ENCODE measurements at regions not wholly inside any gene's neighbourhood (a gene's known extent, or its start where the extent isn't known, plus 50 kb on each side); places are given as distances from the start of the nearest gene placed in this dataset.

DNA sequence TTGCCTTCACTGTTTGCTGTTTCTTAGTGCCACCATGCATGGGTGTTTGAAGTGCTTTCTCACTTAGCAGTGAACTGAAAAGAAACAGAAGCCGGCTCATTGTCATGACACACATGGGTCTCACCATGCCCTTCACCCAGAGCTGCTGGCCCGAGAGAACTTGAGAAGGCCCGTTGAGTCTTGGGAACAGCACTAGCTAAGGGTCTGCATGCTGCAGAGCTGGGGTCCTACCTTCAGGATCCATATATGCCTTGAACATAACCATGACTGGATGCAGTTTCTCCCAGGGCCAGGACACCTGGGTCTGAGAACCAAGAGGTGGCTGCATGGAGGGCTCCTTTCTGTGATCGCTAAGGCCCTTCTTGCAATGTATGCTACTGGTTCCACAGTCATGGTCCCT is 245.5 kb upstream of the HS6ST1 start:
- no peak for TF ChIP-seq MED1 (CRISPR knock-in tag; IDR thresholded peaks at IDR 0.05; ENCODE audit: borderline replicate concordance)
- no peak for TF ChIP-seq PRPF4 (IDR thresholded peaks at IDR 0.05; ENCODE audit: insufficient read depth, low read depth, low read length, poor library complexity, severe bottlenecking)
- TF ChIP-seq TEAD4 (IDR thresholded peaks at IDR 0.05; ENCODE audit: low read length): no peak
- TF ChIP-seq TEAD4 (CRISPR knock-in tag; IDR thresholded peaks at IDR 0.05; ENCODE audit: borderline replicate concordance): no peak
- no peak for TF ChIP-seq ZBTB8A (IDR thresholded peaks at IDR 0.05; ENCODE audit: partially characterized antibody)
- no peak for TF ChIP-seq NFATC3 (IDR thresholded peaks at IDR 0.05)
- TF ChIP-seq SAFB2 (IDR thresholded peaks at IDR 0.05; ENCODE audit: borderline replicate concordance, low read depth, low read length, severe bottlenecking): no peak
- TF ChIP-seq MEF2D (tag; conservative IDR thresholded peaks at IDR 0.05; ENCODE audit: low read depth): no peak
- TF ChIP-seq JUNB (CRISPR knock-in tag; conservative IDR thresholded peaks at IDR 0.05): no peak
- TF ChIP-seq TAF1 (IDR thresholded peaks at IDR 0.05; ENCODE audit: control insufficient read depth, extremely low read depth, insufficient read depth, low read length, severe bottlenecking): no peak
- no peak for TF ChIP-seq KLF1 (tag; IDR thresholded peaks at IDR 0.05)
- no peak for TF ChIP-seq BRF1 (IDR thresholded peaks at IDR 0.05; ENCODE audit: borderline replicate concordance, extremely low read depth, insufficient read length)
- no peak for TF ChIP-seq ZBTB7A (IDR thresholded peaks at IDR 0.05; ENCODE audit: borderline replicate concordance, control insufficient read depth, low read depth, low read length)
